ENCODE measurements at regions not wholly inside any gene's neighbourhood (a gene's known extent, or its start where the extent isn't known, plus 50 kb on each side); places are given as distances from the start of the nearest gene placed in this dataset.

DNA sequence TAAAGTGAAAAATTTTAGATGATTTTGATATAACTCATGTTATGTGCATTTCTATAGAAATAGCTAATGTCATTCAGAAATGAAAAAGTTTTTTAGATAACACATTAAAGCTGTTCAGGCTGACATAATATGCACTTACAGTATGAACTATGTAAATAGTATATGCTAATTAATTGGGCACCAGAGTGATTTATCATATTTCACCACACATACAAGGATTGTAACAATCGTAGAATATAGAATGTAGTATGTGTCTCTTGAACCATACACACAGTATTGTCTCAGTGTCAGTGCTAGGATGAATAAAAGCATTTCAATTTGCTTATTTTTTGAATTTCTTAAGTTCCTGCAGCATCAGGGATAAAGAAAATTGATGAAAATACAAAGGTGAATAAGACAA is 710.0 kb downstream of the OTOL1 start:
- no peak for DNase-seq

DNA sequence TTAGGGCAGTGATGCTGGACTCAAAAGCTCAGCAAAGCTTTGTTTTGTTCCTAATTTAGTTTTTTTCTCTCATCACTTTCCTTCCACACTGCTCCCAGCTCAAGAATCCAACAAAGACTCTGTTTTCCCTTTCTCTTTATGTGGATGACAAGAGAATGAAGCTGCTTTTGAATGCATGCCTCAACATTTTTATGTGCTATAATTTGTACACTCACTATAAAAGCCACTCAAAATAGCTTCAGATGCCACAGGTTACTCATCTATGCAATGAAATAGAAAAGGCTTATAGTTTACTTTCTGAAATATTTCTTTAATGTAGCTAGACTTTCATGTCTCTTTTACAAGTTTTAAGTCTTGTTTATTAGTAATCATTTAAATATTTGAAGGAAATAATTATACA is 714.9 kb downstream of the OTOL1 start:
- no peak for DNase-seq

DNA sequence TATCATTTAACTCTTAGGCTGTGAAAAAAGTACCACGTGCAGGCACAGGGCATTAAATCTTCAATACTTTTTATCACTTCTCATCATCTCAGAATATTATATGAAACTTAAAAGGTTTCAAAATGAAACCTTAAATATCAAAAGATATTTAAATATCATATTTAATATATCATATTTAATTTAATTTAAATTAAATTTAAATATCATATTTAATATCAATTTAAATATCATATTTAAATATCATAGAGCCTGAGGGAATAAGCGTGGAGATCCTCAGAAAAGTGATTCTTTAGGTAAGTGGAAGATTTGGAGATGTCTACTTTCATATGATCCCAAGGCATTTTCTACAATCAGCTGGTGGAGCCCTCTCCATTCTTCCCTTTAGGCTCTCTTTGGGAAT is 716.6 kb downstream of the OTOL1 start:
- no peak for DNase-seq

DNA sequence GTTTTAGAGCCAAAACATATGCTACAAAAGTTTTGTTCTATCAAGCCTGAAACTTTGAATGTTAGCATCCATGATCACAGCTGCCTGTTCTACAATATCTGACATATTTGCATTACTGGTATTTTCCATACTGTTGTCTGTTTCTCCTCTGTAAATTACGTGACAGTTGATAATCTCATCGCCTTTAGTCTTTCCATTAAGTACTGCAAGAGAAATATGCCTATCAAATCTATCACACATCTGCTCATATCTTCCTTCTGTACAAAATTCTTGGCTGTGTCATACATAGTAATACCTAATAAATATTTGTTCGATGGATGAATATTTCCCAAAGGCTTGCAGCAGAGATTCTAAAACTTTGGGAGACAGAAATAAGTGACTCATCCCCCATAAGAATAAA is 717.3 kb downstream of the OTOL1 start:
- DNase-seq = no peak

DNA sequence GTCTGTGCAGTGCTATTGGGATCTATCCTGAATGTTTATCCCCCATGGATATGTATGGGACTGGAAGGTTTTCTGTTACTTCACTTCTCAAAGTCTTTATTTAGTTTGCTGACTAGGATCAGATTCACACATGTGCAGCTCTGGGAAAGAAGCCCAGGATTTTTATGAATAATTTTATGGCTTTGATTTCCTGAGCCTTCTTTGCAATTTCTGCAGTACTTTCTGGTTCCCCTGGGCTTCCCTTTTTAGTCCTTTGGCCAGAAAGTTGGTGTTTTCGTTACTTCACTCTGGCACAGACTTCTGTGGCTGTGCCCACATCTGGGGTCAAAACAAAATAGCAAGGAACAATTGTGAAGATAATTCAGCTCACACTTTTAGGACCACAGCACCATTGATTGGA is 721.0 kb downstream of the OTOL1 start:
- DNase-seq = no peak

DNA sequence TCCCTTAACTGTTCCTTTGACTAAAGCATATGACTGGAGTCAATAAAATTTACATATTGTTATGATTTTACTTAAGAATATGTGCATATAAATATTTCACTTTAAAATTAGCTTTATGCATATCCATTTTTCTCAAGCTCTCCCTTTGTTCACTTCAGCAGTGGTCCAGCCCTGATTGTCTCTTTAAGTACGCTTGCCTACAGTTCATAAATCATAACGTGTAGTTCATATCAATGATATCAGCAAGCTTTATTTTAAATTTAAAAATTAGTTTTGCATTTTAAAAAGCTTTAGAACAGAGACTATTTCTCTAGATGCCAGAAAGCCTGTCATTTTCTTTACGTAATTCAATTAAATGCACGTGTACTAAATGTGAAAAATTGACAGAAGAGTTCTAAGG is 721.9 kb downstream of the OTOL1 start:
- no peak for DNase-seq

DNA sequence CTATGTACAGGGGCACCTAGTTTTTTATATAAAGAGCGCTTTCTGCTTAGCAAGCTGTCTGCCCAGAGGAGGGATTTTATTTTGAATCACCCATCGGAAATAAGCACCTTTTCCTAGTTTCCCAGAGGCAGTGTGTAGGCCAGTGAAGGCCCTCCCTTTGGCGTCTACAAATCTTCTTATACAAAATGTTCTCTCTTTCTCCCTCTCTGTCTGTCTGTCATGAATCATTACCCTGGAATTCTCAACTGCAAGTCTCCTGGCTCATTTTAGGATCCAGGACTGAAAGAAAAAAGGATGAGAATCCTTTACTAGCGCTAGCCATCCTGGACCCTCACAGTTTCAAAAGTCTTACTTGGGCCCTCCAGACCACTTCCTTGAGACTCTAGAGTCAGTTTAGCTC is 728.1 kb downstream of the OTOL1 start:
- no peak for DNase-seq

DNA sequence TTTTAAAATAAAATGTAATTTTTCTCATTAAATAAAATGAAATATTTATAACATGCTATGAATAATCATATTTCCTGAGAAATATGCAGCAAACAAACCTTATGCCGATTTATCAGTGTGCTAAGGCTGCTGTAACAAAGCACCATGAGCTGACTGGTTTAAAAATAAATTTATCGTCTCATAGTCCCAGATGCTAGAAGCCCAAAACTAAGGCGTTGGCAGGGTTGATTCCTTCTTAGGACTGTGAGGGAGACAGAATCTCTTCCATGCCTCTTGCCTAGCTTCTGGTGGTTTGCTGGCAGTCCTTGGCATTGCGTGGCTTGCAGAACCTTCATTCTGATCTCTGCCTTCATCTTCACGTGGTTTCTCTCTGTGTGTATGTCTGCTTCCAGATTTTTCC is 740.3 kb downstream of the OTOL1 start:
- no peak for DNase-seq

DNA sequence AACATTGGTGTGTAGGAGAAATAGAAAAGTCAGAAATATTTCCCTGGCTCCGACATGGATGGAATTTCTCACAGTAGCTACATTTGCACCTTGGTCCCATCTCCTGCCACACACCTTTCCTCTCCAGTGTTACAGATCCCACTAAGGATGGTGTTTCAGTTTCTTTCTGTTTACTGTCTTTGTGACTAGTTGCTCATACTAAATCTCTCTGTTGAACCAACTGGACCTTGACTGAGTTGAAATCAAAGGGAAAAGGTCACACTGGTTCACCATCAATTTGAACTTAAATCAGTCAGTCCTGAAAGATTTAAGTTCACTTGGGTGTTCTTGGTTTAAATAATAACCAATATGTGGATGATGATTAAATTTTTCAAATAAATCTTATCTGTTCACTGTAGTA is 754.2 kb downstream of the OTOL1 start:
- DNase-seq = no peak

DNA sequence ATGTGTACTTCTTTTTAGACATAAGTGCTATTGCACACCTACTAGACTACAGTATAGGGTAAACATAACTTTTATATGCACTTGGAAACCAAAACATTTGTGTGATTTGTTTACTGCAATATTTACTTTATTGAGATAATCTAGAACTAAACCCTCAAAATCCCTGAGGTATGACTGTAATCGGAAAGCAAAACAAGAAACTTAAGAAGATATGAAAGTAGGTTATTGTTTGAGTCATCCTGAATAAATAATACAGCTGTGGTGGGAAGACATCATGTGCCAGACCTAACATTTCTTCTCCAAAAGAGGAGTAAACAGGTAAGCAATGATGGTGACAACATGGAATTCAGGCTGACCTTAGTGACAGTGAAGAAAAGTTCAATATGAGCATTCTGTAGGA is 765.5 kb downstream of the OTOL1 start:
- no peak for DNase-seq

DNA sequence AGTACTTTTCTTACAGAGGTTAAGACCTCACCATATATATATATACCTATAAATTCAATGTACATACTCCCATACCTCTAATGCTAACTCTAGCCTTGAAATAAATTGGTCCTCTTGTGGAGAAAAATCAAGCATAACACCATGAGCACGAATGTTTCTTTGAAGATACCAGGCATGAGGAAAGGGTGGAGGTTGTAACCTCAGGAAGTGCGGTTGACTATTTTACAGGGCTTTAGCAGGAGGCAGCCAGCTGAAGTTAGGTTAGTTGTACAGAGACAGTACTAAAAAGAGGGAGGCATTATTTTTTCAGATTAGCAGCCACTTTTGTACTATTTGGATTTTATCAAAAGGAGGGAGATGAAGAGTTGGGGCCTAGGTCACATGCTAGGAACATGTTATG is 767.0 kb downstream of the OTOL1 start:
- no peak for DNase-seq

DNA sequence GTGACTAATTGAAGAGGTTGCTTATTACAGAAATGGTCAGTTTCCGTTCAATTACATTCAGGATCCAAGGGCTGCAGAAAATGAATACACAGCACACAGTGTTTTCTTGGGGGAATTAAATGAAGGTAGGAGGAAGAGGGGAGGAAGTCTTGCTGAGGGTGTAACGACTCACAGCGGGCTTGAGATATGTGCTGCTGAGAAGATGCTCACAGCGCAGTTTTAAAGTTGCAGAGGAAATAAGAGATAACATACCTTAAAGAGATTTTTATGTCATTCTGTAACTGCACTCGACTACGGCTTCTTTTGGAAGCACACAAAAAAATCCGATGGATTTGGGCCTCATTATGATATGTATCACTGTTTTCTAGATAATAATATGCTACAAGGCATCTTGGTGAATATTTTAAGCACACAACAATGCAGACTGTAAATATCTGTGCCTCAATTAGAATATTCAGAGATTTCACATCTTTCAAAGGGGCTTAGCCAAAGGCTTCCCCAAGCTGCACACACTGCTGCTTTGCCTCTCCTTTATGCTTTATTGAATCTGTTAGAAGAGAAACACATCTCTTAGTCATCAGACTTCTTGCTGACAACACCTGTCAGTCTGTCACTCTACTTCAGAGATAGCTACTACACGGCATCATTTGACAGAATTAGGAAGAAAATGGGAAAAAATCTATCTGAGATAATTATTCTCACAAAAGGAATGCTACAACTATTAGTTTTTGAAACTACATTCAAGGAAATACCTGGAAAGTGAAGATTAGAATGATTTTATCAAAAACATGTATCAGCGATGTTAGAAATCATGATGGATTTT is 773.2 kb downstream of the OTOL1 start:
- DNase-seq = no peak

DNA sequence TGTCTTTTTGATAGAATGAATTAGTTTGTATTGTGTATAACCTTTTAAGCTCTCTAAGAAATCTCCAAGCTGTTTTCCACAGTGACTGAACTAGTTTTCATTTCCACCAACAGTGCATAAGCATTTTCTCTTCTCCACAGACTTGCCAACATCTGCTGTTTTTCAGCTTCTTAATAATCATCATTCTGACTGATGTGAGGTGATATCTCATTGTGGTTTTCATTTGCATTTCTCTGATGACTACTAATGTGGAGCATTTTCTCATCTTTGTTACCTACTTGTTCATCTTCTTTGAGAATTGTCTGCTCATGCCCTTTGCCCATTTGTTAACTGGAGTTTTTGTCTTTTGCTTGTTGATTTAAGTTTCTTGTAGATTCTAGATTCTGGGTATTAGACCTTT is 777.5 kb downstream of the OTOL1 start:
- no peak for DNase-seq

DNA sequence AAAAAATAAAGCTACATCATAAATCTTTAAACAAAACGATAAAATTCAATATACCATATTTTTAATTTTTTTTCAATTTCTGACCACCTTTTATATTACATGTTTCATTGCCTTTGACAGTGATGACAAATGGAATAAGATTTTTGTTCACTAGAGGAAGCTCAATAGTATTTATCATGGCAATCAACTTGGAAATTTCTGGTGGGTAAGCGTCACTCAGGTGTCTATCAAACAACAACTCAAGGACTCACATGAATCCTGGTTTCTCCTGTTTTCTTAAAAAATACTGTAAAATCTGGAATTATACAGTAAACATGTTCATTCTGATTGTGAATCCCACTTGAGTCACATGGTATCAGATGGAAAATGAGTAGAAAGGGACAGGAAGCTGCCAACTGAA is 782.2 kb downstream of the OTOL1 start:
- DNase-seq = no peak

DNA sequence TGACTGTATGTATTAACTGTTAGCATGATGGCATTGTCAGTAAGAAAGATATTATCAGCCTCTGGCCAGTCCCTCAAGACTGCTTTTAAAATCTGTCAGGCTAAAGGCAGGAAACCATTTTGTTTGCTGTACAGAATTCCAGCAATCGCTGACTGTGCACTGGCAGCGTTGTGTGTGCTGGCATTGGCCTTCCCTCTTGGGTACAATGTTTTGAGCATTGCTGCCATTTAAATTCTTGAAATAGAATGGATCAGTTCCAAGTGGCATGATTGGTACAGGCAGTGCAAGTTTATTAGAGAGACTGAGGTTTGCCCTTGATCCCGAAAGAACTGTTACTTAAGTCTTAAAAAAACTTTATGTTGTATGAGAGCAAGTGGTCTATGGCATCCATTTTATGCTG is 788.7 kb downstream of the OTOL1 start:
- no peak for DNase-seq

DNA sequence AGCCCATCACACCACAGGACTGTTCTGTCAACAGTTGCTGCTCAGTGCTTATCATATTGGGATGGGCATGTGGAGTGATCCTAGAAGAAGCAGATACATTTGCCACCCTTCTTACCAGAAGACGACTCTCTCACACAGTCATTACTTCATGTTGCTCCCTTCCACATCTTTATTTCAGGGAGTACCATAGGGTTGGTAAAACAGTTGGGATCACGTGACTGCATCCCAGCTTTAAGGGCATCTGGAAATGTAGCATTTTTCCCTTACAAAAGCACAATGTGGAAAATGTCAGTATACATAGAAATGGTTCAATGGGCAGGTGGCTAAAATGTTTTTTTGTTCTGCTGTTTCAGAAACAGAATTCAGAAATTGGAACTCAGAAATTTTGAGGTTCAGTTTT is 791.0 kb downstream of the OTOL1 start:
- no peak for DNase-seq

DNA sequence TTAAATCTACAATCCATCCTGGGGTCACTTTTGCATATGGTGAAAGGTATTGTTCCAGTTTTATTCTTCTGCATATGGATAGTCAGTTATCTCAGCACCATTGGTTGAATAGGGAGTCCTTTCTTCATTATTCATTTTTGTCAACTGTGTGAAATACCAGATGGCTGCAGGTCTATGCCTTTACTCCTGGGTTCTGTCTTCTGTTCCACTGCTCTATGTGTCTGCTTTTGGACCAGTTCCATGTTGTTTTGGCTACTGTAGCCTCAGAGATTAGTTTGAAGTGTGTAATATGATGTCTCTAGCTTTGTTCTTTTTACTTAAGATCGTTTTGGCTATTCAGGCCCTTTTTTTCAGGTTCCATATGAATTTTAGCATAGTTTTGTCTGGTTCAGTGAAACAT is 795.8 kb downstream of the OTOL1 start:
- DNase-seq = no peak

DNA sequence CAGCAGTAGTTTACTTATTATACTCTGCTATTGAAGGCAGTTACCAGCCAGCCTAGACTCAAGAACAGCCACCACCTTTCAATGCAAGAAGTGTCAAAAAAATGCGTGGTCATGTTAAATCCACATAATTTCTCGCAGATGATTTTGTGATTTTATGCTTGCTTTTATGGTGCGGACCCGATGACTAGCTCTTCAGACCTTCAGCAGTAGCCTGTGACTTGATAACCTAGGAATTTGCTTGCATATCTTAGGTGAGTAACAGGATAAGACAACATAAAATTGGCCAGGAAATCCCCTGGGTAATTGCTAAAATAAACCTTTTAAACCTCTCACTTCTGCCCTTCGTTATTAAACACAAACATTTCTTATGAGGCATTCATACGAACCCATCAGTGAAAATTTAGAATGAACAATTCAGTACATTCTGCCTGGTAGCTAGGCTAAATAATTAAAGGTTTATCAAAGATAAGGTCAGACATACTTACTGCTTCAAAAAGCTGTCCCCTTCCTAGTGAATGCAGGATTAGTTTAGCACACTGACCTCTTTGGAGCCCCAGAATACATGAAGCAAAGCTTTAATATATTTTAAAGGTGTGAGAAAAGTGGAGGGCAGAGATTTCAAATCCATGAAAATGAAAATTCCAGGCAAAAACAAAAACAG is 798.8 kb downstream of the OTOL1 start:
- DNase-seq = no peak

DNA sequence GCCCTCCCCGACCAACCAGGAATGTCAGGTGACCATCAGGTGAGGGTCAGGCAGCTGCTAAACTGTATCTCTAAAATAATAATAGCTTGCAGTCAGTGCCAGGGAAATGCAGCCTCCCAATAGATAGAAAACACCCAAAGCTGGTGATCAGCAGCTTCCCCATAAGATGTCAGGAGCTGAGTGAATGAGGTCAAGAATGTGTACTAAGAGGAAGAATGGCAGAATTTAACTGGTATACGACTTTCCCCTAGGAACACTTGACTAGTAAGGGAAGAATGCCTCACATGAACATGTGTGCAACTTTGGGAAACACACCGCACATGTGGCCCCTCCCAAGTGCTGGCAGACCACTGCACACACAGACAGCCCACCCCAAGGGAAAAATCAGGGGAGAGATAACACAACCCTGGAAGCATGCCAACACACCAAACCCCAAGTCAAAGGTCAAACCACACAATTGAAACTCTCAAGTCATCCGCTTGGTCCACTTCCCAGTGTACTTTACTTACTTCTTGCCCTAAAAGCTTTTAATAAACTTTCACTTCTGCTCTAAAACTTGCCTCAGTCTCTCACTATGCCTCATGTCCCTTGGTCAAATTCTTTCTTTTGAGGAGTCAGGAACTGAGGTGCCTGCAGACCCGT is 806.5 kb downstream of the OTOL1 start:
- DNase-seq = no peak

DNA sequence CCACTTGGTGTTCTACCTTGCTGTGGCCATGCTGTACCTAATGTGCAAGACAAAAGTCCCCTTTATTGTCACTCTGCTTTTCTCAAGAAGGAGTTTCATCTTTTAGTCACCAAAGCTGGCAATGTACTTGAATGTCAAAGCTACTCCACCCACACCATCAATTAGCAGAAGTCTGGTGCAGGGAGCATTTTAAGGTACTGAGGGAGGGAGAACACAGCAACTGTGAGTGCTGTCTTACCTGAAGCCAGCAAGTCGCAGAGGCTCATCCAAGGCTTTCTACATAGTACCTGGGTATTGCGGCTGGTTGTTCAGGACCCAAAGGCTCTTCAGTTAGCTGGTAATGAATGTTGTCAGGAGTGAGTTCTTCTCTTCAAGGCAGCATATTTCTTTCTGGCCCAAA is 820.4 kb downstream of the OTOL1 start:
- DNase-seq = no peak

DNA sequence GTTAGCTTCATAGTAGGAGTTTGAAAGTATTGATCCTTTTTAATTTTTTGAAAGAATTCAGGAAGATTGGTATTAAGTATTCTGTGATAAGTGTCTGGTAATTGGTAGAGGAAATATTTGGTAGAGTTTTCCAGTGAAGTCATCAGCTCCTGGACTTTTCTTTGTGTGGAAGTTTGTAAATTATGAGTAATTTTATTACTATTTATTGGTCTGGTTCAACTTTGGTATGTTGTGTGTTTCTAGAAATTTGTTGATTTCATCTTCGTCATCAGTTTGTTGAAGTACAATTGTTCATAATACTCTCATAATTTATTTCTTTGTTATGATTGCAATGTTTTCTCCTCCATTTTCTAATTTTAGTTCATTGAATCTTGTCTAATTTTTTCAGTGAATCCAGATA is 832.0 kb downstream of the OTOL1 start:
- DNase-seq = no peak

DNA sequence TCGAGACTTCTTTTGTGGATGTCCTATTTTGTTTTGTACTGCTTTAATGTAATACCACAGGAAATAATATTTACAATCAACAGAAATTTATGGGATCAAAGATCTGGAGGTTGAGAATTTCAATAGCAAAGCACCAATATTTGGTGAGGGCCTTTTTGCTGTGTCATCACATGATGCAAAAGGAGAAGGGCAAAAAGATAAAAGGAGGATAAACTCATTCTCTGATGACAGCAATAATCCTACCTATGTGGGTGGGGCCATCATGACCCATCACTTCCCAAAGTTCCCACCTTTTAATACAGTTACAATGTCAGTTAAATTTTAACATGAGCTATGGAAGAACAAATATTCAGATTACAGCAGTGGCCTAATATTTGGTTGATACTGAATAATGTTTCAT is 832.9 kb downstream of the OTOL1 start:
- DNase-seq = no peak

DNA sequence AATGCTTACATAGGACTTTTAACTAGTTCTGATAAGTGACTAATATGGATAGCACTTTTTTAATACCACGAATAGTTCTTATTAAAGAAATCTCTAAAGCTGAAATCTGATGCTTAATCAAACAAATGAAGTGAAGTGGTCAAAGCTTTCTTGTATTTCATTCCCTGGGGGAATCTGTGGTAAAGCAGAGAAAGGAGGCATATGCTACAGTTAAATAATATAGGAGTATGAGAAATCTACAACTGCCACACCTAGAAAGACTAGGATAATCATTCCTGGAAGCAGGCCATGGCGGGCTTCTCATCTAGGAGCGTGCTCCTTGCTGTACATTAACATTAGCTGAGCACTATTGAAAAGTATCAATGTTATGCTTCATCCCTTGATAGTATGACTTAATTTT is 835.7 kb downstream of the OTOL1 start:
- DNase-seq = no peak

DNA sequence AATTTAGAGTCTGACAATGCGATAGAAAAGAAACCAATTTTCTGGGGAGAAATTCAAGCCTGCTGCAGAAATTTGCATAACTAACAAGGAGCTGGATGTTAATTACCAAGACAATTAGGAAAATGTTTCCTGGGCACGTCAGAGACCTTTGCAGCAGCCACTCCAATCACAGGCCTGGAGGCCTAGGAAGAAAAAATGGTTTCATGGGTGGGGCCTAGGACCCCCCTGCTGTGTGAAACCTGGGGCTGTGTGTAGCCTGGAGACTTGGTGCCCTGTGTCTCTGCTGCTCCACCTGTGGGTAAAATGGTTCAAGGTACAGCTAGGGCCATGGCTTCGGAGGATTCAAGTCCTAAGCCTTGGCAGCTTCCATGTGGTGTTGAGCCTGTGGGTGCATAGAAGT is 837.9 kb downstream of the OTOL1 start:
- DNase-seq = no peak
